PC-3 (cell line): ENCODE measurements at regions not wholly inside any gene's neighbourhood (a gene's known extent, or its start where the extent isn't known, plus 50 kb on each side); places are given as distances from the start of the nearest gene placed in this dataset.

Source experiments
- ATAC-seq: fragments of 200-7000 bp; cut with Tn5 transposase; 2 replicates; pipeline ENCODE4 v1.9.1; 2020; ENCODE audit warnings: mild to moderate bottlenecking, moderate library complexity
- BruUV-seq: library from RNA; stranded (reverse); fragments of 400-500 nt; replicated peaks from 2 replicates; lab custom pipeline; 2021; lab: Mats Ljungman, UMichigan
- CTCF ChIA-PET: fragments of 300-600 bp; sonication (Branson Sonifier 250); formaldehyde crosslinking; loops from one replicate; lab custom pipeline; 2022; ENCODE audit warnings: antibody characterized with exemption; lab: Charles Lee
- POLR2A ChIA-PET: fragments of 300-600 bp; sonication (Branson Sonifier 250); formaldehyde crosslinking; loops from one replicate; lab custom pipeline; 2022; ENCODE audit warnings: antibody characterized with exemption; ENCODE audit not compliant: unreplicated experiment; lab: Charles Lee
- DNase-seq: peaks from one replicate; pipeline ENCODE4 v3.0.0-alpha.2; 2015
- H2AFZ ChIP-seq: fragments of 300-600 bp; sonication (generic); 2 replicates; pipeline ENCODE4 v1.6.0; 2016; ENCODE audit warnings: antibody characterized with exemption, low read length
- H3F3A ChIP-seq: fragments of 300-600 bp; sonication (generic); one replicate; pipeline ENCODE4 v1.6.0; 2017; ENCODE audit warnings: antibody characterized with exemption, low read length, control low read depth, mild to moderate bottlenecking; ENCODE audit not compliant: unreplicated experiment
- H3K27ac ChIP-seq: fragments of 300-600 bp; sonication (generic); 2 replicates; pipeline ENCODE4 v1.5.1; 2016; ENCODE audit warnings: mild to moderate bottlenecking, low read length
- H3K27me3 ChIP-seq: fragments of 300-600 bp; sonication (generic); 2 replicates; pipeline ENCODE4 v1.6.1; 2016; ENCODE audit warnings: low read length, mixed read lengths
- H3K36me3 ChIP-seq: fragments of 300-600 bp; sonication (generic); 2 replicates; pipeline ENCODE4 v1.6.1; 2016; ENCODE audit warnings: low read depth, mixed run types, low read length, mixed read lengths
- H3K4me1 ChIP-seq: fragments of 300-600 bp; sonication (generic); 2 replicates; pipeline ENCODE4 v1.5.1; 2016; ENCODE audit warnings: low read length; ENCODE audit not compliant: insufficient read depth
- H3K4me2 ChIP-seq: fragments of 300-600 bp; sonication (generic); 2 replicates; pipeline ENCODE4 v1.6.0; 2016; ENCODE audit warnings: low read length
- H3K4me3 ChIP-seq: fragments of 300-600 bp; sonication (generic); 2 replicates; pipeline ENCODE4 v1.5.1; 2016; ENCODE audit warnings: mild to moderate bottlenecking, low read length, mixed read lengths
- H3K79me2 ChIP-seq: fragments of 300-600 bp; sonication (generic); 2 replicates; pipeline ENCODE4 v1.6.1; 2017; ENCODE audit warnings: low read length, mixed read lengths
- H3K9ac ChIP-seq: fragments of 300-600 bp; sonication (generic); 2 replicates; pipeline ENCODE4 v1.6.0; 2016; ENCODE audit warnings: mild to moderate bottlenecking, low read length
- H3K9me2 ChIP-seq: fragments of 300-600 bp; sonication (generic); replicated peaks from 2 replicates; pipeline ENCODE4 v1.6.1; 2016; ENCODE audit warnings: mixed run types, low read length, mixed read lengths
- H3K9me3 ChIP-seq: fragments of 300-600 bp; sonication (generic); 2 replicates; pipeline ENCODE4 v1.6.1; 2016; ENCODE audit warnings: low read length, mixed read lengths
- H4K20me1 ChIP-seq: fragments of 300-600 bp; sonication (generic); 2 replicates; pipeline ENCODE4 v1.6.1; 2016; ENCODE audit warnings: low read length, mixed read lengths
- EZH2 ChIP-seq: fragments of 300-600 bp; sonication (generic); IDR thresholded peaks from one replicate; pipeline ENCODE4 v1.6.1; 2017; ENCODE audit warnings: antibody characterized with exemption, mild to moderate bottlenecking, low read length; ENCODE audit not compliant: unreplicated experiment
- EZH2phosphoT487 ChIP-seq: fragments of 300-600 bp; sonication (generic); IDR thresholded peaks from 2 replicates; pipeline ENCODE4 v1.6.1; 2018; ENCODE audit warnings: mild to moderate bottlenecking, antibody characterized with exemption, low read length, borderline replicate concordance
- intact Hi-C: fragments of 100-400 bp; cut with micrococcal nuclease; formaldehyde crosslinking; loops from 2 replicates; pipeline ENCODE4 v1.9.0; 2023
- TF ChIP-seq, protein P1 (sequence below): fragments of 300-600 bp; sonication (generic); conservative IDR thresholded peaks from 2 replicates; pipeline ENCODE4 v1.5.1; 2017; ENCODE audit warnings: antibody characterized with exemption, low read depth, mild to moderate bottlenecking, low read length

DNA sequence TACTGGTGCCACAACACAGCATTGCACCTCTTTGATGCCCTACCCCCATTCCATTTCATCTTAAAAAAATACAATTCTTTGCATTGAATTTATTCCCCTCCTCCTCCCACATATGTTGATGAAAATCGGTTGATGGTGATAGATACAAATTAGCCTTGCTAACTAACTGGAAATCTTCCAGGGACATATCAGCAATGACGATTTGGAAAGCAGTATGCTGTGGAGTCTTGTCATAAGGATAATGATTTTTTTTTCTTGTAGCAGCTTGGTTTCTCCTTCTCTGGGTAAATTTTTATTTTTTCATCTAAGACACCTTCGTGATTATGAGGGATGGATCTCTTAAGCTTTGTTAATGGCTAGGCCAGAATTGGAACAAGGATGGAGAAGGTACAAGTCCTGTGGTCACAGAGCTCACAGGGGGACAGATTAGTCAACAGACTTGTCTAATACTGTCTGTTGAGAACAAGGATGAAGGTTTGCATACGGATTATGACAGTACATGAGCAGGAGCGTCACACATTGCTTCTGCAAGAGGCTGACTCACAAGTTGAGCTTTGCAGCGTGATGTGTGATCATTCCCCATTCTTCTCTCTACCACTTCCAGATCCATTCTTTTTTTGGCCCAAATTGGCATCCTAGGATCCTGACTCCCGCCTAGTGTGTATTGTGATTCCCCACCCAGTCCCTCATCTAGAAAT, 233.1 kb upstream of the FERMT1 start:
- Histone ChIP-seq H3F3A (no peaks in the 10 kb centered on the region), H3K4me2 (no peak overlapping the region), H4K20me1 (no peaks in the 10 kb centered on the region), H3K79me2 (no peaks in the 10 kb centered on the region), H2AFZ (no peak overlapping the region), H3K9ac (no peak overlapping the region), H3K27me3 (peaks cover 52% of the 10 kb centered on the region), H3K36me3 (no peaks in the 10 kb centered on the region), H3K27ac (no peak overlapping the region), H3K9me2 (no peaks in the 10 kb centered on the region), H3K9me3 (no peaks in the 10 kb centered on the region), H3K4me3 (no peak overlapping the region), H3K4me1 (no peaks in the 10 kb centered on the region)
- no TSS peak for BruUV-seq
- CTCF ChIA-PET = no interaction called here
- ATAC-seq (no peak), DNase-seq (no peak)
- POLR2A ChIA-PET = no interaction called here
- intact Hi-C loops = no loop called here
- TF ChIP-seq EZH2phosphoT487 (no peak), EZH2 (no peak)
- TF ChIP-seq, protein P1, sequence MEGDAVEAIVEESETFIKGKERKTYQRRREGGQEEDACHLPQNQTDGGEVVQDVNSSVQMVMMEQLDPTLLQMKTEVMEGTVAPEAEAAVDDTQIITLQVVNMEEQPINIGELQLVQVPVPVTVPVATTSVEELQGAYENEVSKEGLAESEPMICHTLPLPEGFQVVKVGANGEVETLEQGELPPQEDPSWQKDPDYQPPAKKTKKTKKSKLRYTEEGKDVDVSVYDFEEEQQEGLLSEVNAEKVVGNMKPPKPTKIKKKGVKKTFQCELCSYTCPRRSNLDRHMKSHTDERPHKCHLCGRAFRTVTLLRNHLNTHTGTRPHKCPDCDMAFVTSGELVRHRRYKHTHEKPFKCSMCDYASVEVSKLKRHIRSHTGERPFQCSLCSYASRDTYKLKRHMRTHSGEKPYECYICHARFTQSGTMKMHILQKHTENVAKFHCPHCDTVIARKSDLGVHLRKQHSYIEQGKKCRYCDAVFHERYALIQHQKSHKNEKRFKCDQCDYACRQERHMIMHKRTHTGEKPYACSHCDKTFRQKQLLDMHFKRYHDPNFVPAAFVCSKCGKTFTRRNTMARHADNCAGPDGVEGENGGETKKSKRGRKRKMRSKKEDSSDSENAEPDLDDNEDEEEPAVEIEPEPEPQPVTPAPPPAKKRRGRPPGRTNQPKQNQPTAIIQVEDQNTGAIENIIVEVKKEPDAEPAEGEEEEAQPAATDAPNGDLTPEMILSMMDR = no peak

DNA sequence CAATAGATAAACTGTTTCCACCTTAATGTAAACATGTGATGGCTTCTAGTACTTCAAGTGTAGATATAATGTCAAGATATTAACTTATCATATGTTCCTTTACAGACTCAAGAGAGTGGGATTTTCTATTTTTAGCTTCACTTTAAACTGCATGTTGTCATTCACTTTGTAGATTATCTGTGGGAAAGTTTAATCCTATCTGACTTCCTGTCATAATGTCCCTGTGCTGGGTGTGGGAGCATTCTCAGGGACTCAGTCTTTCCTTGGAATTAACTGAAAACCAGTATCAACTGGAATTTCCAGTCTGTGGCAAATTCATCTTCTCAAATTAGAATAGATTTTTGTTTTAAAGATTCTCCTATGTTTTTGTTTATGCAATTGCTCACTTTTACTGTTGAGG, 226.1 kb upstream of the FERMT1 start:
- no peak for ATAC-seq
- intact Hi-C loops = loop anchor here (10.0 kb wide), 1 partner anchor 64 kb away; no protein-coding TSS in a partner anchor
- Histone ChIP-seq H3K36me3 (no peaks in the 10 kb centered on the region), H3K79me2 (no peaks in the 10 kb centered on the region), H3K9me3 (no peaks in the 10 kb centered on the region), H3K4me3 (no peak overlapping the region), H3F3A (no peaks in the 10 kb centered on the region), H3K9me2 (no peaks in the 10 kb centered on the region), H3K27me3 (peaks cover 48% of the 10 kb centered on the region), H3K27ac (no peak overlapping the region), H3K9ac (no peak overlapping the region), H2AFZ (no peak overlapping the region), H3K4me2 (no peak overlapping the region), H3K4me1 (no peaks in the 10 kb centered on the region), H4K20me1 (no peaks in the 10 kb centered on the region)
- ChIA-PET POLR2A (no interaction called here), CTCF (no interaction called here)
- no TSS peak for BruUV-seq
- TF ChIP-seq, protein P1 = no peak
- no peak for TF ChIP-seq EZH2phosphoT487
- TF ChIP-seq EZH2 = no peak
- no peak for DNase-seq

DNA sequence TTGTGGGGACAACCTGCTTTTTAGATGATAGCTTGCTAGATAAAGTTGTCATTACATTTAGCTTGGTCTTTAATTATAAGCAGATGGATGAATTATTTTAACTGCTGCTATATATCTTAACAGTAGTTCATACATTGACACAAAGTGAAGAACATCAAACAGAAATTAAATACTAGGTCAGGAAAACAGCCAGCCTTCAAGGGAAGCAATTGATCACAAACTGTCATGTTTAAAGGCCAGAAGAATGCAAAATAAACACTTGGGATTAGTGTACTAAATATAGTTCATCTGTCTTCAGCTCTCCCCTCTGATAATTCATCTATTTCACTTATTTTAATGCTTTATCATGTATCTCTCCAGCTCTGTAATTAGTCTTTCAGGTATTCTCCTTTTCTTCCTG, 225.1 kb upstream of the FERMT1 start:
- no peak for DNase-seq

More for the DNA sequence above, 225.1 kb upstream of the FERMT1 start:
- no TSS peak for BruUV-seq
- no peak overlapping the region for H3K27ac ChIP-seq
- TF ChIP-seq, protein P1 = no peak
- TF ChIP-seq EZH2phosphoT487 (no peak), EZH2 (no peak)
- H3K36me3 ChIP-seq = no peaks in the 10 kb centered on the region
- no peak overlapping the region for H2AFZ ChIP-seq
- H3K27me3 ChIP-seq = peaks cover 47% of the 10 kb centered on the region
- ChIA-PET POLR2A (no interaction called here), CTCF (no interaction called here)
- no peak overlapping the region for H3K9ac ChIP-seq
- intact Hi-C loops = loop anchor here (10.0 kb wide), 1 partner anchor 63 kb away; no protein-coding TSS in a partner anchor
- H4K20me1 ChIP-seq = no peaks in the 10 kb centered on the region
- no peak for ATAC-seq
- H3K4me3 ChIP-seq = no peak overlapping the region
- no peaks in the 10 kb centered on the region for H3F3A ChIP-seq
- H3K4me2 ChIP-seq = no peak overlapping the region
- H3K4me1 ChIP-seq = no peaks in the 10 kb centered on the region
- H3K9me2 ChIP-seq = no peaks in the 10 kb centered on the region
- no peaks in the 10 kb centered on the region for H3K79me2 ChIP-seq
- H3K9me3 ChIP-seq = no peaks in the 10 kb centered on the region
